Esophagus squamous epithelium (tissue), 5 donors: ENCODE measurements at regions not wholly inside any gene's neighbourhood (a gene's known extent, or its start where the extent isn't known, plus 50 kb on each side); places are given as distances from the start of the nearest gene placed in this dataset.

ENCODE experiments used
- DNase-seq: peaks from one replicate; lab custom pipeline; 2025; lab: John Stamatoyannopoulos, UW
- H3K27ac ChIP-seq, 4 donors: fragments of 200-600 bp; sonication (generic); one replicate each; pipeline ENCODE4 v1.5.1; 2016 to 2019; ENCODE audit warnings: mild to moderate bottlenecking in 1 of 4
- H3K27me3 ChIP-seq, 4 donors: fragments of 200-600 bp; sonication (generic); 1 replicate in 3 of 4; 2 replicates in 1 of 4; pipeline versions ENCODE4 v1.5.1 to v1.6.0; 2017 to 2021; ENCODE audit warnings: antibody characterized with exemption in 1 of 4
- H3K36me3 ChIP-seq, 3 donors: fragments of 200-600 bp; sonication (generic); one replicate each; pipeline ENCODE4 v1.5.1; 2016 to 2019
- H3K4me1 ChIP-seq, 3 donors: fragments of 200-600 bp; sonication (generic); one replicate each; pipeline ENCODE4 v1.5.1; 2017 to 2019
- H3K4me3 ChIP-seq, 4 donors: fragments of 200-600 bp; sonication (generic); 1 replicate in 3 of 4; 2 replicates in 1 of 4; pipeline ENCODE4 v1.5.1; 2016 to 2019; ENCODE audit warnings: mild to moderate bottlenecking in 2 of 4, moderate library complexity in 1 of 4
- H3K9me3 ChIP-seq, 3 donors: fragments of 200-600 bp; sonication (generic); one replicate each; pipeline ENCODE4 v1.5.1; 2016 to 2019
- POLR2A ChIP-seq, 4 donors: fragments of 450-650 bp; IDR thresholded peaks; one replicate each; pipeline ENCODE4 v1.6.1; 2017; ENCODE audit warnings: antibody characterized with exemption in 4 of 4, mild to moderate bottlenecking in 4 of 4, moderate library complexity in 3 of 4
- WGBS, 2 donors: methylation state at CpG; one replicate each; pipeline ENCODE4 v1.1.5; 2018; 5-methylcytosine and 5-hydroxymethylcytosine counted together
- intact Hi-C: fragments of 100-400 bp; cut with DNase I; formaldehyde crosslinking; loops from one replicate; pipeline ENCODE4 v1.15.0; 2022
- TF ChIP-seq, protein P1 (sequence below), 6 experiments: fragments of 450-650 bp in 4 of 6; fragments of 200-600 bp in 2 of 6; sonication (generic) in 2 of 6; IDR thresholded peaks; one replicate each; pipeline ENCODE4 v1.5.1; 2016 to 2019; ENCODE audit warnings: antibody characterized with exemption in 6 of 6, mild to moderate bottlenecking in 4 of 6, moderate library complexity in 4 of 6
- donor health status: DM: yes; HTN: yes; CAD: no.

- WGBS, 2 donors, result 81 to 82% methylated on average over 6 to 7 of the region's 7 CpGs
- Histone ChIP-seq H3K27me3 (no peaks in the 10 kb centered on the region), H3K27ac (no peak overlapping the region), H3K9me3 (no peaks in the 10 kb centered on the region), H3K36me3 (no peaks in the 10 kb centered on the region), H3K4me1 (no peaks in the 10 kb centered on the region), H3K4me3 (no peak overlapping the region)
- no peak for DNase-seq
- intact Hi-C loops, result no loop called here
- TF ChIP-seq, protein P1, sequence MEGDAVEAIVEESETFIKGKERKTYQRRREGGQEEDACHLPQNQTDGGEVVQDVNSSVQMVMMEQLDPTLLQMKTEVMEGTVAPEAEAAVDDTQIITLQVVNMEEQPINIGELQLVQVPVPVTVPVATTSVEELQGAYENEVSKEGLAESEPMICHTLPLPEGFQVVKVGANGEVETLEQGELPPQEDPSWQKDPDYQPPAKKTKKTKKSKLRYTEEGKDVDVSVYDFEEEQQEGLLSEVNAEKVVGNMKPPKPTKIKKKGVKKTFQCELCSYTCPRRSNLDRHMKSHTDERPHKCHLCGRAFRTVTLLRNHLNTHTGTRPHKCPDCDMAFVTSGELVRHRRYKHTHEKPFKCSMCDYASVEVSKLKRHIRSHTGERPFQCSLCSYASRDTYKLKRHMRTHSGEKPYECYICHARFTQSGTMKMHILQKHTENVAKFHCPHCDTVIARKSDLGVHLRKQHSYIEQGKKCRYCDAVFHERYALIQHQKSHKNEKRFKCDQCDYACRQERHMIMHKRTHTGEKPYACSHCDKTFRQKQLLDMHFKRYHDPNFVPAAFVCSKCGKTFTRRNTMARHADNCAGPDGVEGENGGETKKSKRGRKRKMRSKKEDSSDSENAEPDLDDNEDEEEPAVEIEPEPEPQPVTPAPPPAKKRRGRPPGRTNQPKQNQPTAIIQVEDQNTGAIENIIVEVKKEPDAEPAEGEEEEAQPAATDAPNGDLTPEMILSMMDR (IDR thresholded peaks at IDR 0.05), result peak in 1 of 6 experiments; percentile 17
- TF ChIP-seq POLR2A (IDR thresholded peaks at IDR 0.05), result no peak
These were observed 105.1 kb upstream of the ARHGAP24 start for GRCh38 chr4:85369703-85370380.

DNA sequence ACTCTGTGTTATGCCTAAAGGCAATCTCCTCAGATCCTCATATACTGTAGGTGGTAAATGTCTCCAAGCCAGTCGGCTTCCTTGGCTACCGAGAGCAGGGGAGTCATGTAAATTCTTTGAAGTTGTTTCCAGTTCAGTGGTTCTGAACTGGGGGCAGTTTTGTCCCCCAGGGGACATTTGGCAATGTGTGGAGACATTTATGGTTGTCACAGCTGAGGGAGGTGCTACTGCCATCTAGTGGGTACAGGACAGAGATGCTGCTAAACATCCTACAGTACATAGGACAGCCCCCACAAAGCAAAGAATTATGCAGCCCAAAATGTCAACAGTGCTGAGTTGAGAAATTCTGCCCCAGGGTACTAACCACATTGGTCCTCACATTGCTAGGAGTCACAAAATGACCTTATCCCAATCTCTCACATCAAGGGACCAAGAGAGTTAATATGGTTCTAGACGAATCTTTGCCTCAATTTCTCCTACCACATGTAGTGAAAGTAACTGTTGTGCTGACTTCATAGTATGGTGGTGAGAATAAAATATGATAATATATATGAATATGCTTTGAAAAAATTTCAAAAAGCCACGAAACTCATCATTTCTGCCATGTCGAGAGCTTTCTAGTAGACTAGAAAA is 104.4 kb upstream of the ARHGAP24 start:
- TF ChIP-seq, protein P1 (IDR thresholded peaks at IDR 0.05), result peak in 5 of 6 experiments; percentile 41 to 73 (median 53)
- no peak for TF ChIP-seq POLR2A (IDR thresholded peaks at IDR 0.05)
- DNase-seq, result no peak

DNA sequence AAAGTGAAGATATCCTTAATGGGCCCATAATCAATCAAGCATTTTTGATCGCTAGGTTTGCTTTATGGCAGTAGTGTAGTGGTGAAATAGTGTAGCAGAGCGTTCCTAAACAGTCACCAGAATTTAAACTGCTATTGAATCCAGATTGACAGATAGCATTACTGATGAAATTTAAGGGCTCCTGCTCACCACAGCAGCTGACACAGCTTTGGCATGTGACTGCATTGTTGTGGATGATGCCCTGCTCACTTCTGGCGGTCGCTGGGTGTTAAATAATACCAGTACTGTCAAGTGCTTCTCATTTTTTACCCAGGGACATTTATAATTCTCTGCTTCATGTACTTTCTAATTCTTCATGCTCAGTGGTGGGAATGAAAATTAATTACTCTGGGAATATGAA is 102.0 kb upstream of the ARHGAP24 start:
- Histone ChIP-seq H3K27ac (no peak overlapping the region), H3K4me1 (no peaks in the 10 kb centered on the region), H3K36me3 (no peaks in the 10 kb centered on the region), H3K9me3 (no peaks in the 10 kb centered on the region), H3K4me3 (no peak overlapping the region), H3K27me3 (no peaks in the 10 kb centered on the region)
- TF ChIP-seq, protein P1 (IDR thresholded peaks at IDR 0.05), result no peak
- no peak for TF ChIP-seq POLR2A (IDR thresholded peaks at IDR 0.05)
- 61 to 64% methylated on average over 4 of the region's 4 CpGs for WGBS, 2 donors
- intact Hi-C loops, result no loop called here
- no peak for DNase-seq

More for the DNA sequence above, 104.4 kb upstream of the ARHGAP24 start:
- Histone ChIP-seq H3K4me3 (no peak overlapping the region), H3K4me1 (no peaks in the 10 kb centered on the region), H3K9me3 (no peaks in the 10 kb centered on the region), H3K27ac (no peak overlapping the region), H3K36me3 (no peaks in the 10 kb centered on the region), H3K27me3 (no peaks in the 10 kb centered on the region)
- intact Hi-C loops, result no loop called here
- 47 to 49% methylated on average over 5 of the region's 5 CpGs for WGBS, 2 donors

DNA sequence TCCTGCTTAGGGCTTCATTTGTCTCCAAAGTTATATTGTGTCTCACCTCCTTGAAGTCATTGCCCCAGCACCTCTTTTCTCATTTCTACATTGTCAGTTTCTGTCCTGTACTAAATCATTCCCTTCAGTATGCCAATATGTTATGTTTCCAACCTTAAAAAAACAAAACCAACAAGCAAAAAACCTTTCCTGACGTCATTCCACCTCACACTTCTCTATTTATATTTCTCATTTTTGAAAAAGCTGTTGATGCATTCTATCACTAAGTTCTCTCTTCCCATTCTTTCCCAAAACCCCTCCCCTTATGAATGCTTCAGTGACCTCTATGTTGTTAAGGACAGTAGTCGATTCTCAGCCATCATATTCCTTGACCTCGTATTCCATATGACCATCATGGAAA is 98.7 kb upstream of the ARHGAP24 start:
- Histone ChIP-seq H3K4me3 (no peak overlapping the region), H3K27ac (no peak overlapping the region), H3K27me3 (no peaks in the 10 kb centered on the region), H3K4me1 (no peaks in the 10 kb centered on the region), H3K36me3 (no peaks in the 10 kb centered on the region), H3K9me3 (no peaks in the 10 kb centered on the region)
- WGBS, 2 donors, result 76 to 84% methylated on average over 3 of the region's 3 CpGs
- intact Hi-C loops, result no loop called here
- no peak for DNase-seq
- TF ChIP-seq POLR2A (IDR thresholded peaks at IDR 0.05), result no peak
- TF ChIP-seq, protein P1 (IDR thresholded peaks at IDR 0.05), result no peak

DNA sequence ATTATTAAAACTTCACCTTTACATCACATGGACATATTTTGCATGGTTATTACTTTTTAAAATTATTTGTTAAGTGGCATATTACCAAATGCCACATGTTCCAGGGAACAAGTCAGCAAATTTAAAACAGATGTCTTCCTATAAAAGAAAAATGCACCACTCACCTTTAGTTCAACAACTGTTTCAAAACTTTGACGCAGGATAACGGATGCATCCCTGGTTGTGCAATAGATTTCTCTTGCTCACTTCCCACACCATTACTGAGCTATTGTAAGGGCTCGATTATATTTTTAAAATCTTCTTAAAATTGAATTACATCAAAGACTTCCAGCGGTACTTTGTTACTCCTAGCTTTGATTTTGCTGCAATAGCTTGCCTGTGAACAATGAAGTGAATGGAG is 93.0 kb upstream of the ARHGAP24 start:
- intact Hi-C loops, result no loop called here
- DNase-seq, result no peak
- no peak overlapping the region for H3K27ac ChIP-seq
- H3K4me1 ChIP-seq, result no peaks in the 10 kb centered on the region
- no peaks in the 10 kb centered on the region for H3K27me3 ChIP-seq
- H3K4me3 ChIP-seq, result no peak overlapping the region
- TF ChIP-seq POLR2A (IDR thresholded peaks at IDR 0.05), result no peak
- TF ChIP-seq, protein P1 (IDR thresholded peaks at IDR 0.05), result no peak
- H3K9me3 ChIP-seq, result no peaks in the 10 kb centered on the region
- H3K36me3 ChIP-seq, result no peaks in the 10 kb centered on the region
- WGBS, 2 donors, result 72 to 74% methylated on average over 4 of the region's 4 CpGs
